MCF 10A (cell line): ENCODE measurements at regions not wholly inside any gene's neighbourhood (a gene's known extent, or its start where the extent isn't known, plus 50 kb on each side); places are given as distances from the start of the nearest gene placed in this dataset.

Experiments
- BruUV-seq: library from RNA; stranded (reverse); fragments of 400-500 nt; replicated peaks from 2 replicates; lab custom pipeline; 2021; lab: Mats Ljungman, UMichigan
- CTCF ChIA-PET: fragments of 300-600 bp; sonication (Branson Sonifier 250); formaldehyde crosslinking; extraction: SDS; loops from one replicate; lab custom pipeline; 2021; ENCODE audit warnings: antibody characterized with exemption, inconsistent platforms; lab: Yijun Ruan, JAX
- POLR2A ChIA-PET: fragments of 300-600, 350-650 bp; sonication (Branson Sonifier 250); formaldehyde crosslinking; extraction: SDS; loops from one replicate; lab custom pipeline; 2020; ENCODE audit warnings: antibody characterized with exemption, inconsistent platforms; lab: Yijun Ruan, JAX
- DNase-seq: peaks from one replicate; pipeline ENCODE4 v3.0.0-alpha.2; 2018; ENCODE audit not compliant: unreplicated experiment
- H3K27ac Mint-ChIP-seq: one replicate; pipeline ENCODE4 v1.8.0; 2022; ENCODE audit warnings: mild to moderate bottlenecking, low read depth, mixed read lengths; ENCODE audit not compliant: unreplicated experiment
- H3K27me3 Mint-ChIP-seq: one replicate; pipeline ENCODE4 v1.8.0; 2022; ENCODE audit warnings: mixed read lengths; ENCODE audit not compliant: insufficient read depth, unreplicated experiment
- H3K36me3 Mint-ChIP-seq: one replicate; pipeline ENCODE4 v1.8.0; 2022; ENCODE audit warnings: mild to moderate bottlenecking, moderate library complexity, mixed read lengths; ENCODE audit not compliant: insufficient read depth, unreplicated experiment
- H3K4me1 Mint-ChIP-seq: one replicate; pipeline ENCODE4 v1.8.0; 2022; ENCODE audit warnings: mixed read lengths; ENCODE audit not compliant: insufficient read depth, unreplicated experiment
- H3K4me3 Mint-ChIP-seq: one replicate; pipeline ENCODE4 v1.8.0; 2022; ENCODE audit warnings: mild to moderate bottlenecking, moderate library complexity, mixed read lengths; ENCODE audit not compliant: unreplicated experiment
- H3K9me3 Mint-ChIP-seq: one replicate; pipeline ENCODE4 v1.8.0; 2022; ENCODE audit warnings: mixed read lengths; ENCODE audit not compliant: unreplicated experiment
- CTCF ChIP-seq: fragments of 200-600 bp; IDR thresholded peaks from one replicate; pipeline ENCODE4 v1.8.0; 2022; ENCODE audit warnings: antibody characterized with exemption, mild to moderate bottlenecking; ENCODE audit not compliant: unreplicated experiment
- intact Hi-C: fragments of 100-400 bp; cut with micrococcal nuclease; formaldehyde crosslinking; loops from 2 replicates; pipeline ENCODE4 v1.14.1; 2022

GRCh38 chr3:6540981-6541380 lies 319.9 kb upstream of the GRM7 start:
- BruUV-seq, result no TSS peak
- Mint-ChIP-seq H3K27ac (no peak overlapping the region), H3K4me1 (no peaks in the 10 kb centered on the region), H3K4me3 (no peak overlapping the region), H3K9me3 (peaks cover 22% of the 10 kb centered on the region), H3K36me3 (no peaks in the 10 kb centered on the region), H3K27me3 (no peaks in the 10 kb centered on the region)
- ChIA-PET CTCF (no interaction called here), POLR2A (interaction anchor here (0.6 kb wide), 1 partner anchor 60 kb away, joined by 3 read pairs; no protein-coding TSS in a partner anchor)
- no peak for TF ChIP-seq CTCF
- no peak for DNase-seq
- intact Hi-C loops, result no loop called here

GRCh38 chr3:6542795-6543194 lies 318.1 kb upstream of the GRM7 start:
- no peak for TF ChIP-seq CTCF
- ChIA-PET CTCF (interaction anchor here (0.6 kb wide), 2 partner anchors 79 to 628 kb away, joined by 3 read pairs; no protein-coding TSS in a partner anchor), POLR2A (interaction anchor here (1.2 kb wide), 1 partner anchor 62 kb away, joined by 3 read pairs; no protein-coding TSS in a partner anchor)
- Mint-ChIP-seq H3K4me3 (no peak overlapping the region), H3K27me3 (no peaks in the 10 kb centered on the region), H3K27ac (no peak overlapping the region), H3K36me3 (no peaks in the 10 kb centered on the region), H3K9me3 (peaks cover 22% of the 10 kb centered on the region), H3K4me1 (no peaks in the 10 kb centered on the region)
- intact Hi-C loops, result no loop called here
- DNase-seq, result no peak
- BruUV-seq, result no TSS peak

- no TSS peak for BruUV-seq
- ChIA-PET CTCF (interaction anchor here (0.6 to 0.7 kb wide), 3 partner anchors 16 to 1852 kb away, joined by 3 read pairs; no protein-coding TSS in a partner anchor), POLR2A (interaction anchor here (1.0 kb wide), 1 partner anchor 68 kb away, joined by 3 read pairs; no protein-coding TSS in a partner anchor)
- Mint-ChIP-seq H3K4me1 (no peaks in the 10 kb centered on the region), H3K36me3 (no peaks in the 10 kb centered on the region), H3K27ac (no peak overlapping the region), H3K9me3 (no peaks in the 10 kb centered on the region), H3K4me3 (no peak overlapping the region), H3K27me3 (no peaks in the 10 kb centered on the region)
- no peak for DNase-seq
- no peak for TF ChIP-seq CTCF
- intact Hi-C loops, result no loop called here
Observed at GRCh38 chr3:6549296-6549695, 311.6 kb upstream of the GRM7 start.

DNA sequence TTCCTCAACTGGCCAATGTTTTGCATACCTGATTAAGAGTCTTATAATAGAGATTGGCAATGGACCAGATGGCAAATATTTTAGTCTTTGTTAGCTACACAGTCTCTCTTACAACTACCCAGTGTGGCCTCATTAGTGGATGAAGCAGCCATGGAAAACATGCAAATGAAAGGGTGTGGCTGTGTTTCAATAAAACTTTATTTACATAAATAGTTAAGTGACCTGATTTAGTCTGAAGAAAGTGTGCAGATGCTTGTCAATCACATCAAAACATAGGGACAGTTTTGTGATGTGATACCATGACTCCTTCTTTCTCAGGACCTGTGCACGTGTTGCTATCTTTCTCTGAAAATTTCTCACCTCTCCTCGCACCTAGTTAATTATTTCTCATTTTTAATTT lies 309.8 kb upstream of the GRM7 start:
- POLR2A ChIA-PET, result interaction anchor here (1.3 kb wide), 1 partner anchor 77 kb away, joined by 3 read pairs; no protein-coding TSS in a partner anchor
- H3K9me3 Mint-ChIP-seq, result no peaks in the 10 kb centered on the region
- DNase-seq, result no peak
- intact Hi-C loops, result no loop called here
- H3K27me3 Mint-ChIP-seq, result no peaks in the 10 kb centered on the region
- CTCF ChIA-PET, result interaction anchor here (0.5 to 0.7 kb wide), 2 partner anchors 24 to 58 kb away, joined by 3 to 4 read pairs; no protein-coding TSS in a partner anchor
- H3K36me3 Mint-ChIP-seq, result no peaks in the 10 kb centered on the region
- no peaks in the 10 kb centered on the region for H3K4me1 Mint-ChIP-seq
- H3K4me3 Mint-ChIP-seq, result no peak overlapping the region
- no peak for TF ChIP-seq CTCF
- BruUV-seq, result no TSS peak
- H3K27ac Mint-ChIP-seq, result no peak overlapping the region
